NCI-H2196 (cell line): ENCODE measurements at regions not wholly inside any gene's neighbourhood (a gene's known extent, or its start where the extent isn't known, plus 50 kb on each side); places are given as distances from the start of the nearest gene placed in this dataset.

ENCODE experiments used
- DNase-seq: peaks from one replicate; lab custom pipeline; 2025; ENCODE audit not compliant: unreplicated experiment; lab: John Stamatoyannopoulos, UW

DNA sequence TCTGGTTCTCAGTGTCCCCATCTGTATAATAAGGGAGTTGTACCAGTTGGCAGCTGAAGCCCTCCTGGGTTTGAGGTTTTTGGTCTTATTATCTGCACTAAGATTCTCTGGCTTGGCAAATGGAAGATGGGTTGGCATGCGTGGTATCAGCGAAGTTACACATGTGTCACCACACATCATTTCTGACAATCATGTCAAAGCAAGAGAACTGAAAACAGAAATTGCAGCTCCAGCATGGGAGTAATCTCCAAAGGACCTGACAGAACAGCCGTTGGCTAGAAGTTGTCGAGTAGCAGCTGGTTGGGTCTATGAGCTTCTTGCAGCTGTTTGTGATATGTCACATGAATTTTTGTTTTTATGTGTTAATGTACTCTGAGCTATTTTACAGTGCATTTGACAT lies 317.4 kb downstream of the SLC4A3 start:
- DNase-seq = no peak

DNA sequence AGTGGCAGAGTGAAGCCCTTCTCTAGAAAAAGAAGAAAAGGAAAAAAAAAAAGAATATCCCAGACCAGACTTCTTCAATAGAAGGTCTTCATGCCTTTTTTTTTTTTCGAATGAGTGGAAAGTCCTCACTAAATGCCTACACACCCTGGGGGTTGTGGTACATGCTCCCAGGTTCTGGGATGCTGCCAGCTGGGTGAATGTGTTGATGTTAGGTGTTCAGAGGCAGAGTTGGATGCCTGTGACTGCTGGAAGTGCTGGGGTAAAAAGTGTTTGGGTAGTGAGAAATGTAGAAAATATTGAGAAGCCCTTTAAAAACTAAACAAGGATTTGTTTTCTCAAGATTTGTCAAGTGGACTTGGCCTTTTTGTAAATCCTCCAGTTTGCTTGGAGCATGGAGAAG lies 318.6 kb downstream of the SLC4A3 start:
- no peak for DNase-seq

DNA sequence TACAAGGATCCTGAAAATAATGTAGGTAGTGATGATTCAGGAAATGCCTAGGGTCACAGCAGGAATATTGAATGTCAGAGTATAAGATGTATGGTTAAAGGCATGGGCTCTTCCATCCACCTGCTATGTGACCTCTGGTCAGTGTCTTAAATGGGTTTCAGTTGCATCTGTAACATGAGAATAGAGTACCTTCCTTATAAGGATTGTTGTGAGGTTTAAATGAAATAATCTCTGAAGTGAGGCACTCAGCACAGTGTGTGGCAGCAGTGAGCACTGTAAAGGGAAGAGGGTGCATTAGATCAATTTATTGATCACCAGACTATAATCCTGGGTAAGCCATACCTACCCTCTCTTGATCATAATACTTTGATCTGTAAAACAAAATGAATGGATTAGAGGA lies 319.1 kb downstream of the SLC4A3 start:
- no peak for DNase-seq

DNA sequence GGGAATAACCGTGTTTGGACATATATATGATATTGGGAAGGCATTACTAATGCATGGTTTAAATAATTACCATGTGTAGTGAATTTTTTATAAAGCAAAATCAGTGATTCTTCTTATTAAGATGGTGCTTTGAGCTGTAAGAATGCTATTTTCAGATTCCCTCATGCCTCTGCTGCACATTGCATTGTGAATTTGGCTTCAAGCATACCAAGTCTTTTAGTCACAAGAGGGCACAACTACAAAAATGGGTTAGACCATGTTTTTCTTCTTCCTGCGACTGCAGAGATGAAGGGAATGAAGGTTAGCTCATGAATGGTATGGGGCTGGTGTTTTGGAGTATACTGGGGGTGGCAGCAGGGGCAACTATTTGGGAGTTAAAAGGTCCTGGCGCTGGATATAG lies 320.1 kb downstream of the SLC4A3 start:
- DNase-seq = no peak

DNA sequence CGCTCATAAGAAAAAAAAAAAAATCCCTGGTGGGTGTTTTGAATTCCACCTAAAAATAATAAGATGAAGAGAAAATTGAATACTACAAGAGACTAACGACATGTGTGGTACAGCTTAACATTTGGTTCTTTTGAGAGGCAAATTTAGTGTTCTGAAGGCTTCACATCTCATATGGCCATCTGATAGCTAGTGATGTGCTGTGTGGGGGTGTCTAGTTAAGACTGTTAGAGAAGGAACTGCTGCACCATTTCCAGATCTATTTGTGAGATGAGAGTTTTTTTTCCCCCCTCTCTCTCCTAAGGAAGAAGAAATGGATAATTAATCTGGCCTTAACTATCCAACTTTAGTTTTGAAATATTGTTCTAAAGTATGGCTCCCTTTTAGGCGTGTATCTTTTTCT lies 321.6 kb downstream of the SLC4A3 start:
- no peak for DNase-seq

DNA sequence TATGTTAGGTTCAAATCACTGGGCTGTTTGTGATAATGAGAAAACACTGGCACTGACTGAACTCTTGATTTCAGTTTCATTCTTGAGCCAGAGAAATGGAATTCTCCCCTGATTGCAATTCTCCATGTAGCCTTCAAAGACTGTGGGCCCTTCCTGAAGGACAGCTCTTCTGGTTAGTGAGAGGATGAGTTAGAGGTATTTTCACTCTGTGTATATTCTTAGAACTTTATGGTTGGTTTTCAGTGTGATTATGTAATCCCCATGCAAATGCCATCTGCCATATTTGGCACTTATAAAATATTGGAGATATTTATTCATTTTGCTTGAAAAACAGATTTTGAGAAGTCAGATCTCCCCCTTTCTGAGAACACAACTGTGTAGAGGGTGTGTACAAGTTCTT lies 323.7 kb downstream of the SLC4A3 start:
- no peak for DNase-seq

DNA sequence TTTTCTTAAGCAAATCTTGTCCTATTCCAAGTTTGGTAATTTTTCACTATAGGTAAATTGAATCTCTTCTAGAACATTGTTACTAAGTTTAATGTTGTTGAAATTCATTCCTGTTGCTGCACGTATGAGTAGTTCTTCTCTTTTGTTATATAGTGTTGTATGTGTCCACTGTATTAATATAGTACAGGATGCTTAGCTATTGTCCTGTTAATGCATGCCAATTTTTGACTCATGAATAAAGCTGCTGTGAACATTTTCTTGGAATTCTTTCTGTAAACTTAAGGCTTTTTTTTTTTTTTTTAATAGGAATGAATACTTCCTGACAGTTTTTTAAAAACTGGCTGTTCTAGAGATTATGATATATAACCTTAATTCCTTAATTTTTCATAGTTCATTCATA lies 326.9 kb downstream of the SLC4A3 start:
- DNase-seq = no peak

DNA sequence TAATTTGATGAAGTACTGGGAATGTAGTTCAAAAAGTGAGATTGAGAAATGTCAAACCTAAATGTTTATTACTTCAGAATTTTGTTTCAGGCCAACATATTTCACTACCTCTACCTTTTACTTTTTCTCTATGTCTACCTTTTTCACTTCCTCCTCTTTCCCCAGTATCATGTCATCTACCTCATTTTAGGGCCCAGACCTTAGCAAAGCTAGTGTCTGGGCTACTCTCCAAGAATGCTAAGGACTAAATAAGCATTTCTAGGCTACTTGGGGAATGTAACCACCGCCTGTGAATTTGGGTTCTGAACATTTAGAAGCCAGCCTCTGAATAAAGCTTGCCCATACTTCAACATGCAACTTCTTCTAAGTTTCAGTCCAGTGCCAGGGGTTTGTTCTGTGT lies 330.4 kb downstream of the SLC4A3 start:
- no peak for DNase-seq

DNA sequence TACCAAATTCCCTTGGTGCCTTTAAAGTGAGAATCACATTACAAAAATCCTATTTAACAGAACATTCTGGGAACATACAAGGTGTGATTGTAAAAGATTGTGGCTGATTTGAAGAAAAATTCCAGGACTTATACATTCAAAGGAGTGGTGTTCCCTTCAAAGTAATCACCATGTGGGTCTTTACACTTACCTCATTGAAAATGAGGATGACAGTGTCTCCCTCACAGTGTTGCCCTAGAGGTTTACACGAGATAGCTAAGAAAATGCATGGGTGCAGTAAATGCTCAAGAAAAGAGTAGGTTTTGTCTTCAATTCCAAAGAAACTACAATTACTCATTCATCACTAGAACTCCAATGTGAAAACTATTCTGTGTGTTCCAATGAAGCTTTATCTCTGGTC lies 331.5 kb downstream of the SLC4A3 start:
- DNase-seq = no peak

DNA sequence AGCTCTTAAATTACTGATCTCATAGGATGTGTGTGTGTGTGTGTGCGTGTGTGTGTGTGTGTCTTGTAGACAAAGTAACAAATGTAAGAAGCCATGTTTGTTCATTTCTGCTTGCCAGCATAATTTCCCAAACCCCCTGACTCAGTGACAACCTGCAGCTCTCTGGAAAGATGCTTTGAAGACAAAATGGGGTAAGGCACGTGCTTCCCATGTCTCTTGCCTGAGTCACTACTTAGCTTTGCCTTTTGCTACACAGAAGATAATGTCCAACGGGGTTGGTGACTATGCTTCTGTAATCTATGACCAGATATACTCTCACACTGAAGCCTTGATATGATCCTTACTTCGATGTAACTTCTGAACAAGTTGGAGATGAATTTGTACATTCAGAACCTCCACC lies 332.0 kb downstream of the SLC4A3 start:
- DNase-seq = no peak

DNA sequence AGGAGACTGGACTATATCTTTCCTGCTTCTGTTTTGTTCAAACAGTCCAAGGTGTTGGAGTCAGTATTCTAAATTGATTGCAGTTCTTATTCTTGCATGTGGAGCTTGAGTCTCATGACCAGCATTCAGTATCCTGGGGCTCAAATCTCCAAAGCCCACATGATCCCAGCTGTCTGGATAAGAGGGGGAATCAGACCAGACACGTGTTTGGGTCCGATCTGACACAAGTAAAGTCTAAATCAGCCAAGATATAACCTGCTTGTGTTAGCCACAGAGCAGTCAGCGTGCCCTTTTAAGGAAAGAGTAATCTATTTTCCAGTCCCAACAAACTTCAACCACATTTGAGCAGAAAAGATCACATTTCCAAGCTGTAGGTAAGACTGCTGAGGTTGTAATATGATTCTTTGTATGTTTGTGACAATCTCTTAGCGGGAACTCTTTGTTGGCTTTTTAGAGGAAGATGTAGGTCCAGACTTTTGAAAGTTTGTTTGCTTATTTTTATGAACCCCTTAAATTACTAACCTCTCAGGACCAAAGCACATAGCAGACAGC lies 334.6 kb downstream of the SLC4A3 start:
- DNase-seq = no peak

DNA sequence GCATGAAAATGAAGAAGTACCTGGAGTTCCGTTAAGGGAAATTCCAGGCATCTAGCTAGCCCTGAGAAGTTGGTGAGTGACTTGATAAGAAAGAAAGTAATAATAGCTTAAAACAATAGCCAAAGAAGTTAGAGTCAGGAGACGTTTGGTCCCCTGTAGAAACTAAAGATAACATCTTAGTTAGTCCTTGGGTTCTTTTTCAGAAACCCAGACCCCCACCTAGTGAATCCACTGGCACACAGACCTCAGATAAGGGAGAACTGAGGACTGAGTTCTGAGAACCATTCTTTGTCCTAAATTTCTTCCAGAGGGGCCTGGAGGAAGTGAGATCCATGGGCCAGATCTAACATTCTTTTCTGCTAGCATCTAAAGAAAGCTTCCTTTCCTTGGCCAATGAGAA lies 335.4 kb downstream of the SLC4A3 start:
- DNase-seq = no peak

DNA sequence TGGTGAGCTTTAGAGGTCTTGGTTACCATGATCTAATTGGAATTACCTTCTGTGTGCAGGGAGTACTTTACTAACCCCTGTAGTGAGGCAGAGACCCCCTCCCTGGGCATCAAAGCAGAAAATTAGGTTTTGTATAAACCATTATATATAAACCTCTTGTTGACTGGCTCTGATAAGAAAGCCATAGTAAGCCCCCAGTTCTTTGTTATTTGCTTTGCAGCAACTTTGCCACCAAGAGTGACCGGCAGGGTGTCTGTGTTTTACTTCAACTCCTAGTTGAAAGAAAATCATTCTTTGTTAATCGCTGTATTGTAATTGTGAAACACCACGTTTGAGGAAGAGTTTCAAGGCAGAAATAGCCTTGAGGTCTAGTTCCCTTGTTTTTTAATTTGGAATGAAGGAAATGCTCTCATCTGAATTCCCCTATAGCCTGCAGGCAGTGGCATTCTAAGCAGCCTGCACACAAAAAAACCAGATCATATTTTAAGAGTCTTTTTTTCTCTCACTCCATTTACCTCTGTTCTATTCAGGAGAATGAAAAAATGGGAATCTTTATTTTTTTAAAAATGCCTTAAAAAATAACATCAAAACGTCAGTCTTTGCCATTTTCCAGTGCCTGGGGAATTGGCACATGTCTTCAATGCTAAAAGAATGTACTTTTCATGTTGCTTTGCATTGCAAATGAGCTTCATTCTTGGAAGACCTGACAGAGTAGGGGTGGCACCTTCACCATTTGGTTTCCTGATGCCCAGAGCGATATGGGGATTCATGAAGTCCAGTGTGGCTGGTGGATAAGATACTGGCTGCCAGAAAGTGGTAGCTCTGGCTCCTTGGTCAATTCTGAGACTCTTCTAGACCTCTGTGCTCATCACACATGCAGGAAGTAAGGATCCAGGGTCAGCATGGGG lies 338.1 kb downstream of the SLC4A3 start:
- DNase-seq = no peak

DNA sequence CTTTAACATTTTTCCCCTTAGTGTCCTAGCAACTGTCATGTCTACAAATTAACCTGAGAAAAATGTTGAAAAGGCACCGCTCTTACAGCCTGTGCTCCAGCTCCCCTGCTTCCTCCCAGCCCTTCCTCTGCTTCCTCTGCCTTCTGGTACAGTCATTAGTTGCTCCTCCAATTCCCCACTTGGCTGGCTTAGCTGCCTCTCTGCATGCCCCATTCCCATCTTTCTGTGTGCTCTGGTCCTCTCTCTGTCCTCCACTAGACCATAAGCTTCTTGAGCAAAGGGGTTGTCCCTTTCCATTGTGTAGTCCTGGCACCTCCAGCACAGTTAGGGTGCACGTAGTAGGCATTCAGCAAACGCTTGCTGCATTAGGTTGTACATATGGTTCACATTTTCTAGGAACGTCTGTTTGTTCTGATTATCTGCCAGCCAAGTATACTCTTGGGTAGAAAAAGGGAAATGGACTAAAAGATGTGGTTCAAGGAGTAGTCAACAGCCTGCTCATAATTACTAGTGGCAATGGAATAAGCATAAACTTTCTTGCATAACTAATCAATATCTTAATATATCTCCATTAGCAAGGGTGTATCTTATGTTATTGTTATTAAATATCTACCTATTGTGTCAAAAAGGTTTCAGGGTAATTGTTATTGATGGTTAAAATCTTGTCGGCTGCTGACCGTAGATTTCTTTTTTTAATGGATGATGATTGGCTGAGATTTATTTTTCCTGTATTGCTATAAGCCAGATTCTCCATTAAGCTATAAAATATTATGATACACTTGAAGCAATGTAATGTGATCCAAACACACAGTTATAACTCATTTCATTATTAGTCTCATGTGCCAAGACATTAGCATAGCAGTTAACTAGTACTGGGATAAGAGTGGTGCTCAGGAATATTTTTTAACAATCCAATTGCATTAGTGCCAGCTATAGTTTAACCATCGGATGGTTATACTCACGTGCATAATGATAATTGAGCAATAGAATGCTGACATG lies 340.1 kb downstream of the SLC4A3 start:
- no peak for DNase-seq

DNA sequence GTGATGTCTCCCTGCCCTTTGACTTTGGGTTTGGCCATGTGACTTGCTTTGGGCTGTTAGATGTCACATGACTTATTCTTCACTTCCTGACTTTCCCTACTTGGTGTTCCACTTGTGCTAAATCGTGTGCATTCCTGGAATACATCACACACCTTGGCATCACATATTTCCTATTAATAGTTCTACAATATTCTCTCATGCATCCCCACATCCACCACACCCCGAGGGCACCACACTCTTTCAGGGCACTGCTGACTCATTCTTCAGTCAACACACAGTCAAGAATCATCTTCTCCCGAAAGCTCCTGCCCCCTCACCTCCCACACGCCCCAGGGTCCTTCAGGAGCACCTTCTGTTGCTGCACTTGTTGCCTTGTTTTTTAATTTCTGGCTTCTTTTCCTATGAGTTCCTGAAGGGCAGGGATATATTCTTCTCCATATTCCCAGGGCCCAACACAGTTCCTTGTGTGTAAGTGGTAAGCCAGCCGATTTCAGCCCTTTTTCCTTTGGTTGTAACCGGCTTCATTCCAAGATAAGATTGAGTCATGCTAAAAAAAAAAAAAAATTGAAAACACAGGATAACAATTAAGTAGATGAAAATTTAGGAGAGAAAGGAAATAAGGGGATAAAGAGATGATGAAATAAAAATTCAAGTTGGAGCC lies 341.4 kb downstream of the SLC4A3 start:
- no peak for DNase-seq

DNA sequence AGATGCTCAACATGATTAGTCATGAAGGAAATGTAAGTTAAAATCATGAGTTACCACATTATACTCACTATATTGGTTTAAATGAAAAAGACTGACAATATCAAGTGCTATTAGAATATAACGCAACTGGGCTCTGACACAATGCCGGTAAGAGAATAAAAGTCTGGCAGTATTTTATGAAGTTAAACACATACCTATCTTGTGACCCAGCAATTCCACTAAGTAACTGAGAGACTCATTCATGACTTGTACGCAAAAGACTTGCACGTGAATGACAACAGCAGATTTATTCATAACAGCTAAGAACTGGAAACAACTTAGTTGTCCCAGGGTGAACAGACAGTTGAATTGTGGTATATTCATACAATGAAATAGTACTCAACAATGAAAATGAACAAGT lies 342.1 kb downstream of the SLC4A3 start:
- no peak for DNase-seq

DNA sequence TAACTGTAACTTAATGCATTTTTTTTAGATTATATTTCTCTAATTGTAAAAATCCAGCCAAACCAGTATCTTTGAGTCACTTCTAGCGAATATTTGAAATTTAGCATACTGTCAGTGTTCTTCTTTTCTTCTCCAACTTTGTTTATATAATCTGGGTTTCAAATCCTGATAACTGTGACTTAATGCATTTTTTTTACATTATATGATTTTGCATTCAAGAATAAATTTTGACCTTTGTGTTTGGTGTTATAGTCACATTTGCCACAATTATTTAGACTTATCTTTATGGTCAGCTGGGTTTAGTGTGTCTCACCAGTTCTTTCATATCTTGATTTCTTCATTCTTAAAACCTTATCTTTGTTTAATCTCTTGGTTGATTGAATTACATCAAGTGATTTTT lies 345.7 kb downstream of the SLC4A3 start:
- DNase-seq = no peak

DNA sequence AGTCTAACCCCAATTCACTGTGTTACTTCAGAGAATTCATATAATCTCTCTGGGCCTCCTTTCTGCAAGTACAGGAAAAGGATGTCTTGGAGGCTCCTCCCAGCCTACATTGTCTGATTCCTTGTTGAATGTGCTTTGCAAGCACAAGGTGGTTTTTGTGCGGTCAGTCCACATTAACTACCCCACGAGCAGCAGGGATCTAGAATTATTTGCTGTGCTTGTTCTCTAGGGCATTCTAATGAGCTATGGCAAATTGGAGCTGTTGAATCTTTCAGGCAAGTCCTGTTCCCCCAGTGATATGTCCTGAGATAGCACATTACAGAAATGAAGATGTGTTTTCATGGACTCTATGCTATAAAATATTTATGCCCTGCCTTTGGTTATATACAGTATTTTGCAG lies 349.4 kb downstream of the SLC4A3 start:
- no peak for DNase-seq

DNA sequence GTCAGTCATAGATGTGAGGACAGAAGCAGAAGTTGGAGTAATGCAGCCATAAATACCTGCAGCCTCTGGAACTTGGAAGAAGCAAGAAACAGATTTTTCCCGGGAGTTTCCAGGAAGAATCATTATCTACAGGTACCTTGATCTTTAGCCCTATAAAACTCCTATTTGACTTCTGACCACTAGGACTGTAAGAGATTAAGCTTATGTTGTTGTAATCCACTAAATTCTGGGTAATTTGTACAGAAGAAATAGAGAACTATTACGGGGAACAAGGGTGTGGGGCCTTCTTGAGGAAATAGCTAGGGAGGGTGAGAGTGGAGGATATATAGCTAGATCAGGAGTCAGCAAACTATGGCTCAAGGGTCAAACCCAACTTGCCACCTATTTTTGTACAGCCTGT lies 353.2 kb downstream of the SLC4A3 start:
- no peak for DNase-seq

DNA sequence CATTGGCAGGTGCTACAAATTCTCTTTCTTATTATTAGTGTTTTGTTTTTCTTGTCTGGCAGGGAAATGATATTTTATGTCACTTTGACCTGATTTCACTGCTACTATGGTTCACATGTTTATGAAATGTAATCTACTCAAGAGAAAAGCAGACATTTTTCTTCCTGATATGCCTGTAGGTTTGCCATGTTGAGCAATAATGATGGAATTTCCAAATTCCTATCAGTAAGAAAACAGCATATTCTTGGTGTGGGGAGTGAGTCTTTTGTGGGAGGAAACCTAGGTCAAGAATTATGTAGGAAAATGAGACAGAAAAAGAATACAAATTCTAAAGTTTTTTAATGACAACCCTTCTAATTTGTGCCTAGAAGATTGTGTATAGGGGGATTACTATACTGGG lies 356.4 kb downstream of the SLC4A3 start:
- DNase-seq = no peak

DNA sequence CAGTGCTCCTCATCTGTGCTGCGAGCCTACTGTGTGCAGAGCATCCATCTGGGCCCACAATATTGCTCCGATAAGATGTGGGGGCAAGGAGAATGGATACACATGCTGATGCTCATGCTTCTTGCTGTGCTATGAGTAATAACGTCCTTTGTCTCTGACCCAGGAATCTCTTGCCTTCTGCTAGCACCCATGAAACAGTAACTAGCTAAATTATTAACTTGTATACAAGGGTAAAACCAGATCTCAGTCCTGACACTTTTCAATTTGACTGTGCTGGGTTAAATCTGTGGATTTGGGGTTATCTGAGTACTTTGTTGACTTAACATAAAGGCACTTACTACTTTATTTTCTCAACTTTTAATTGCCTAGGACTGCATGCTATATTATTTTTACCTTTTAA lies 357.6 kb downstream of the SLC4A3 start:
- DNase-seq = no peak
